CD4-positive, alpha-beta T cell treated with Interferon gamma for 1 hour (primary cell): ENCODE measurements at regions not wholly inside any gene's neighbourhood (a gene's known extent, or its start where the extent isn't known, plus 50 kb on each side); places are given as distances from the start of the nearest gene placed in this dataset.

Experiments
- DNase-seq: peaks from one replicate; pipeline ENCODE4 v3.0.0-alpha.2; 2020

GRCh38 chr14:98888927-98889835 lies 382.8 kb downstream of the BCL11B start:
- no peak for DNase-seq

- no peak for DNase-seq
Measured at GRCh38 chr14:98889836-98890185, 382.2 kb downstream of the BCL11B start.

GRCh38 chr14:98890556-98891340 lies 381.2 kb downstream of the BCL11B start:
- no peak for DNase-seq

GRCh38 chr14:98893675-98894074 lies 378.3 kb downstream of the BCL11B start:
- DNase-seq, result no peak

GRCh38 chr14:98894600-98894999 lies 377.4 kb downstream of the BCL11B start:
- no peak for DNase-seq

- DNase-seq, result no peak
Measured at GRCh38 chr14:98896449-98896848, 375.5 kb downstream of the BCL11B start.

GRCh38 chr14:98897605-98898309 lies 374.2 kb downstream of the BCL11B start:
- no peak for DNase-seq

GRCh38 chr14:98899441-98899840 lies 372.6 kb downstream of the BCL11B start:
- no peak for DNase-seq

- no peak for DNase-seq
Measured at GRCh38 chr14:98900236-98900635, 371.8 kb downstream of the BCL11B start.

GRCh38 chr14:98900798-98901197 lies 371.2 kb downstream of the BCL11B start:
- no peak for DNase-seq

GRCh38 chr14:98901511-98902205 lies 370.3 kb downstream of the BCL11B start:
- no peak for DNase-seq

- DNase-seq, result no peak
Measured at GRCh38 chr14:98903371-98903770, 368.6 kb downstream of the BCL11B start.

- DNase-seq, result no peak
Measured at GRCh38 chr14:98904677-98905076, 367.3 kb downstream of the BCL11B start.

- DNase-seq, result no peak
Measured at GRCh38 chr14:98906123-98906995, 365.6 kb downstream of the BCL11B start.

- DNase-seq, result no peak
Measured at GRCh38 chr14:98907271-98907670, 364.7 kb downstream of the BCL11B start.

- no peak for DNase-seq
Measured at GRCh38 chr14:98908050-98908449, 363.9 kb downstream of the BCL11B start.

GRCh38 chr14:98909251-98909944 lies 362.6 kb downstream of the BCL11B start:
- no peak for DNase-seq

- DNase-seq, result no peak
Measured at GRCh38 chr14:98910061-98910460, 361.9 kb downstream of the BCL11B start.

GRCh38 chr14:98912655-98913054 lies 359.3 kb downstream of the BCL11B start:
- no peak for DNase-seq

- DNase-seq, result no peak
Measured at GRCh38 chr14:98913967-98914650, 357.9 kb downstream of the BCL11B start.

- DNase-seq, result no peak
Measured at GRCh38 chr14:98914942-98915341, 357.1 kb downstream of the BCL11B start.
